ENCODE measurements at regions not wholly inside any gene's neighbourhood (a gene's known extent, or its start where the extent isn't known, plus 50 kb on each side); places are given as distances from the start of the nearest gene placed in this dataset.

GRCh38 chr3:16121391-16121790 is 53.1 kb upstream of the GALNT15 start:
- no peak for TF ChIP-seq CTCF (IDR thresholded peaks at IDR 0.05)
- no peak for TF ChIP-seq EZH2 (IDR thresholded peaks at IDR 0.05; ENCODE audit: borderline replicate concordance, insufficient read depth, low read depth, low read length, poor library complexity, severe bottlenecking)
